ENCODE measurements at regions not wholly inside any gene's neighbourhood (a gene's known extent, or its start where the extent isn't known, plus 50 kb on each side); places are given as distances from the start of the nearest gene placed in this dataset.

- DNase-seq = no peak
- no peaks in the 10 kb centered on the region for H3K4me1 ChIP-seq
These were observed 97.2 kb upstream of the PDE5A start for GRCh38 chr4:119725688-119726330.

DNA sequence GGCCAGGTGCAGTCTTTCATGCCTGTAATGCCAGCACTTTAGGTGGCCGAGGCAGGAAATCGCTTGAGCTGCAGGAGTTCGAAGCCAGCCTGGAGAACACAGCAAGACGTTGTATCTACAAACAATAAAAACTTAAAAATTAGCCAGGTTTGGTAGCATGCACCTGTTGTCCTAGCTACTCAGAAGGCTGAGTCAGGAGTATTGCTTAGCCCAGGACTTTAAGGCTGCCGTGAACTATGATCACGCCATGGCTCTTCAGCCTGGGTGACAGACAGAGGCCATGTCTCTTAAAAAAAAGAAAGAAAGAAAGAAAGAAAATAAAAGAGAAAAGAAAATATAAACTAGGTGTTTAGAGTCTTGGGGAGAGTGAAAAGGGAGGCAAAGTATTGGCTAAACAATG is 96.4 kb upstream of the PDE5A start:
- no peaks in the 10 kb centered on the region for H3K4me1 ChIP-seq
- TF ChIP-seq, protein P1, sequence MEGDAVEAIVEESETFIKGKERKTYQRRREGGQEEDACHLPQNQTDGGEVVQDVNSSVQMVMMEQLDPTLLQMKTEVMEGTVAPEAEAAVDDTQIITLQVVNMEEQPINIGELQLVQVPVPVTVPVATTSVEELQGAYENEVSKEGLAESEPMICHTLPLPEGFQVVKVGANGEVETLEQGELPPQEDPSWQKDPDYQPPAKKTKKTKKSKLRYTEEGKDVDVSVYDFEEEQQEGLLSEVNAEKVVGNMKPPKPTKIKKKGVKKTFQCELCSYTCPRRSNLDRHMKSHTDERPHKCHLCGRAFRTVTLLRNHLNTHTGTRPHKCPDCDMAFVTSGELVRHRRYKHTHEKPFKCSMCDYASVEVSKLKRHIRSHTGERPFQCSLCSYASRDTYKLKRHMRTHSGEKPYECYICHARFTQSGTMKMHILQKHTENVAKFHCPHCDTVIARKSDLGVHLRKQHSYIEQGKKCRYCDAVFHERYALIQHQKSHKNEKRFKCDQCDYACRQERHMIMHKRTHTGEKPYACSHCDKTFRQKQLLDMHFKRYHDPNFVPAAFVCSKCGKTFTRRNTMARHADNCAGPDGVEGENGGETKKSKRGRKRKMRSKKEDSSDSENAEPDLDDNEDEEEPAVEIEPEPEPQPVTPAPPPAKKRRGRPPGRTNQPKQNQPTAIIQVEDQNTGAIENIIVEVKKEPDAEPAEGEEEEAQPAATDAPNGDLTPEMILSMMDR (IDR thresholded peaks at IDR 0.05; ENCODE audit: low read depth, low read length) = no peak
- H3K36me3 ChIP-seq = no peaks in the 10 kb centered on the region
- H3K4me3 ChIP-seq (ENCODE audit: low read depth, low read length) = no peak overlapping the region
- no peak for DNase-seq
- no peaks in the 10 kb centered on the region for H3K9me3 ChIP-seq
- 0 out of 2 replicates have a peak, but pooled peaks cover 4% of the 10 kb centered on the region for H3K27me3 ChIP-seq

More at GRCh38 chr4:119725688-119726330, 97.2 kb upstream of the PDE5A start:
- Histone ChIP-seq H3K9me3 (no peaks in the 10 kb centered on the region), H3K36me3 (no peaks in the 10 kb centered on the region), H3K4me3 (ENCODE audit: low read depth, low read length) (no peak overlapping the region), H3K27me3 (0 out of 2 replicates have a peak, but pooled peaks cover 4% of the 10 kb centered on the region)
- TF ChIP-seq, protein P1 (IDR thresholded peaks at IDR 0.05; ENCODE audit: low read depth, low read length) = no peak

- no peaks in the 10 kb centered on the region for H3K4me1 ChIP-seq
- H3K27me3 ChIP-seq = 0 out of 2 replicates have a peak, but pooled peaks cover 4% of the 10 kb centered on the region
- no peak overlapping the region for H3K4me3 ChIP-seq (ENCODE audit: low read depth, low read length)
- H3K36me3 ChIP-seq = no peaks in the 10 kb centered on the region
- TF ChIP-seq, protein P1 (IDR thresholded peaks at IDR 0.05; ENCODE audit: low read depth, low read length) = no peak
- no peaks in the 10 kb centered on the region for H3K9me3 ChIP-seq
- DNase-seq = no peak
These were observed 94.1 kb upstream of the PDE5A start for GRCh38 chr4:119722670-119723069.

GRCh38 chr4:119721878-119722277 is 93.3 kb upstream of the PDE5A start:
- no peaks in the 10 kb centered on the region for H3K4me1 ChIP-seq
- no peaks in the 10 kb centered on the region for H3K27me3 ChIP-seq
- no peaks in the 10 kb centered on the region for H3K36me3 ChIP-seq
- no peak overlapping the region for H3K4me3 ChIP-seq (ENCODE audit: low read depth, low read length)
- TF ChIP-seq, protein P1 (IDR thresholded peaks at IDR 0.05; ENCODE audit: low read depth, low read length) = no peak
- no peaks in the 10 kb centered on the region for H3K9me3 ChIP-seq
- no peak for DNase-seq

- Histone ChIP-seq H3K9me3 (no peaks in the 10 kb centered on the region), H3K36me3 (no peaks in the 10 kb centered on the region), H3K27me3 (no peaks in the 10 kb centered on the region), H3K4me3 (ENCODE audit: low read depth, low read length) (no peak overlapping the region), H3K4me1 (no peaks in the 10 kb centered on the region)
- DNase-seq = no peak
- TF ChIP-seq, protein P1 (IDR thresholded peaks at IDR 0.05; ENCODE audit: low read depth, low read length) = no peak
These were observed 87.2 kb upstream of the PDE5A start for GRCh38 chr4:119715490-119716445.
